ENCODE measurements at regions not wholly inside any gene's neighbourhood (a gene's known extent, or its start where the extent isn't known, plus 50 kb on each side); places are given as distances from the start of the nearest gene placed in this dataset.
A peak's percentile ranks its signal among the peaks of the same experiment; 100 is the strongest.

DNA sequence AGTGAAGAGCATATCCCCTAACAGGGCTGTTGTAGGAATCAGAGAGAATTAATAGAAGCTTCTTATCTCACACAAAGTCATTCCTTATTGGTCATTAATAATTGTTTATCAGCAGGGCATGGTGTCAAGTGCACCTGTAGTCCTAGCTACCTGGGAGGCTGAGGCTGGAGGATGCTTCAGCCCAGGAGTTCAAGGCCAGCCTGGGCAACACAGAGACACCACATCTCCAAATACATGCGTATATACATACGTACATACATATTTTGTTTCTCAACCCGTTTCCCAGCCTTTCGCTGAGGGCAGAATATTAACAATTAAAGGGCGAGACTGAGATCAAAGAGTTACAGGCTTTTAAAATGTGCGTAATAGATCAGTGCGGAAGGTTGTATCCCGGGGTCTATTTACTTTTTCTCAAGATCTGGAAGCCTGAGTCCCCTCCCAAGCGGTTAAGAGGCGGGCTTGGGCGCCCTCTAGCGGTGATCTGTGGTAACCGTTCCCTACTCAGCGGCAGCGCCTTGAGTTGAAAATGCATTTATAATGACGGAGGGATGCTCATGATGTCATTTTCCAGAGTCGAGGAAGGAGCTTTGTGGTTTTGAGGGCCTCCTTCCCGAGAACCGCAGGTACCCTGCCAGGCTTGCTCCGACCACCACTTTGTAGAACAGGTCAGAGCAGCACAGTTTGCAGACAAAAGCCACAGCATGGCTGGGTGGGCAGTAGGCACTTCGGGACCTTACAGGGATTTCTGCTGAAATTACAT lies 169.6 kb upstream of the GPR12 start:
- peak; percentile 83 to 84 for DNase-seq

DNA sequence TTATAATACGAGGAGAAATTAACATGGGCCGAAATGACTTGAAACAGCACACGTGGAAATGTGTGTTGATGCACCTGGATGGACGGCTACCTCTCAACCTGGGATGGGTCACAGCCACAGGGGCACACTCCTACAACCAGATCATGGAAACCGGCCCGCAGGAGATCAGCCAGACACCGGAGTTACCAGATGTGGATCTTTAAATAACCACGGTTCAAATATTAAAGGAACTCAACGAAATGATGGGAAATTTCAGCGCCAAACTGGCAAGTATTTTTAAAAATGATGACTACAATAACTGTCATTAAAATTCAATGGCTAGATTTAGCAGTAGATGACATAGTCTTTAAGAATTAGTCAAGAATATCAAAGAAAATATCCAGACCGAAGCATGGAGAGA lies 166.9 kb upstream of the GPR12 start:
- no peak for DNase-seq

DNA sequence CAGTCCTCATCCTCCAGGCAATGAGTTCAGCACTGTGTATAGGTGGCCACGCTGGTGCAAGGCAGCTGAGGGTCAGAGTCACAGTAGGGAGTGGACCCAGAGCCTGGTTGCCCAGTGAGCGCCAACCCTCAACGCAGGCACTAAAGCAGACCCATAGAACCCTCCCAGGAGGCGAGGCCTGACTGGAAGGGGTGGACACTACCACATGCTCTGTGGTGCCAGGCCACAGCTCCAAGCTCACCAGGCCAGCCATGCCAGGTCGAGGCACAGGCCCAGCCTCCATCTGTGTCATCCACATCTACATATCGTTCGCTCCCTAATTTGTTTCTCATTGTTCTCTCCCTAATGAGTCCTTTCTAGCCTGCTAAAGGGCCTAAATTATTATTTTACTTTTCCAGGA lies 165.8 kb upstream of the GPR12 start:
- no peak for DNase-seq

DNA sequence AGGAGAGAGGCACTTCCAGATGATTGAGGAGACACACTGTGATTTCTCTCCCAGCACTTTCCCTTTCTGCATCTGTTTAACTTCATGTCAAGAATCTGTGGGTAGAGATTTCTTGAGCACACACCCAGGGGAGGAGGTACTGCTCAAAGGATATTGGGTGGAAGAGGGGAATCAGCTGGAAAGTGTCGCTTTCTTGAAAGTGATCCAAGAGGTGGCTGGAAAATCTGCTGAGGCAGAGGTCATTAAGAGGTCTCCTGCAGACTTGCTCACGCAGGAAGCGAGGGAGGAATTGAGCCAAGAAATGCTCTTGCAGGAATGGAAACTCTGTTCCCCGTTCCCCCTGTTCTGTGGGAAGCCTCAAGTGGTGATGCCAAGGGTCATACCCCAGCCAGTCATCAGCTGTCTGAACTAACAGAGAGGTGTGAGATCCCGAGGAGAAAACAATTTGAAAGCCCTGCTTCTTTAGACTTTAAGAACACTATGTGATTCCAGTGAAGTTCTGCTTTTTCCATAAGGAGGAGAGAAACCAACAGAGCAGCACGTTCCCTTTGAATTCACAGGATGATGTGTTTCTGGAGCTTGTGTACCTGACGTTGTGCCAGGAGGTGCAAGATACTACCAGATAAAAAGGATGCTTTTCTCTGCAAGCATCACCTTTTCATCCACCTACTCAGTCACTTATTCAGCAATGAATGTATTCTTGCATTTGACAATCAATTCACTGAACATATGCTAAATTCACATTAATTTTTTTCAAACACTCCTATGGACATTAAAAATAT lies 163.4 kb upstream of the GPR12 start:
- DNase-seq = no peak

DNA sequence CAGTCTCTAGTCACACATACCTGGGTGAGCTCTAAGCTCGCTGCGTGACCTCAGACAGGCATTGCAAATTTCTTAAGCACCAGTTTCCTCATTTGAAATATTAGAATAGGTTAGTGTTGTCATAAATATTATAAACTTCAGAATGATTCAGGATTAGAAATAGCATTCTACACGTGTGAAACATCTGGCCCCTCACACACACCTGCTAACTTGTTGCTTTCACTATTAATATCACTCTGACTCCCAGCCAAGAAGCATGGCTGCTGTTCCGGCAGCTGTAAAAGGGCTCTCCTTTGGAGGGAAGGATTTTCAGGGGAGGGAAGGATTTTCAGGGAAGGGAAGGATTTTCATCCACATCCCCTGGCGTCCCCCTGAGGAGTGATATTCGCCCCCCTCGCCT lies 161.3 kb upstream of the GPR12 start:
- no peak for DNase-seq

DNA sequence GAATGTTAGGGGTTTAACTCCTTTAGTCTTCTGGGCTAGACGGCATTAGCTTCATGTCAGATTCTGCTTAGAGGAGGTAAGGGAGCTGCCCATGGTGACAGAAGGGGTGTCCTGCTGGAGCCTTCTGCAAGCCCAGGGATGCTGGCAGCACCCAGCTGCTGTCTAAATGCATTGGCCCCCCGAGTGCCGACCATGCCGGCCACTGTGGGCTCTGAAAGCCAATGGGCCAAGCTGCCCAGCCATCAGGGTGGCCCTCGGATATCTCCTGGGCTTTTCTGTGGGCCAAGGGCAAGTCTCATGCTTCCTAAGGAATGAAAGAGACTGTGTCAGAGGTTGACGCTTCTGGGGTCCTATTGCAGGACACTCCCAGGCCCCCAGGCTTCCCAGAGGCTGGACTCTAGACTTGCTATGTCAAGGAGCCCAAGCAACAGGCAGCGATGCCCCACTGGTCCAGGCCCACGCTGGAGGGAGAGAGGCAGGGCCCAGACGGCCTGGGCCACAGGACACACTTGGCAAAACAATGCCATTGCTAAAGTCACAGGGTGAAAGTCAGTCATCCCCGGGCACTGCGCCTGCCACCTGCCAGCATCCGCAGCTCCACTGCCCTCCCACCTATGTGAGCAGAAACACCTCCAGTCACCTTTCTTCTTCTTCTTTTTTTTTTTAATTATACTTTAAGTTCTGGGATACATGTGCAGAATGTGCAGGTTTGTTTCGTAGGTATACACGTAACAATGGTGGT lies 160.2 kb upstream of the GPR12 start:
- DNase-seq = no peak

DNA sequence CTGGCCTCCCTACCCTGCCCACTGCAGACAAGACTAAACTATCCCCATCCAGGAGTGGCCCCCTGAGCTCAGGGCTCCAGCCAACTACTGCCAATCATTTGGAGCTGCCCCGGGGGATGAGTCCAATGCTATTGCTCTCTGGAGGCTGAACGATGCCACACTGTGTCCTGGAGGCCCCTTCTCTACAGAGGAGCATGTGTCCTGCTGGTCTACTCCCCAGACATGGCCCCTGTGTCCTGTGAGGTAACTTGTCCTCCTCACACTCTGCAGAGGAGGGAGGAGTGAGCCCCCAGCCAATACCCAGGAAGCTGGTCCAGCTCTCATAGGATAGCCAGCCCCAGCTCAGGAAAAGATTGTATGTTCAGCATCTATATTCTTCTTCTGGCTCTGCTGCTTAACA lies 159.1 kb upstream of the GPR12 start:
- no peak for DNase-seq

DNA sequence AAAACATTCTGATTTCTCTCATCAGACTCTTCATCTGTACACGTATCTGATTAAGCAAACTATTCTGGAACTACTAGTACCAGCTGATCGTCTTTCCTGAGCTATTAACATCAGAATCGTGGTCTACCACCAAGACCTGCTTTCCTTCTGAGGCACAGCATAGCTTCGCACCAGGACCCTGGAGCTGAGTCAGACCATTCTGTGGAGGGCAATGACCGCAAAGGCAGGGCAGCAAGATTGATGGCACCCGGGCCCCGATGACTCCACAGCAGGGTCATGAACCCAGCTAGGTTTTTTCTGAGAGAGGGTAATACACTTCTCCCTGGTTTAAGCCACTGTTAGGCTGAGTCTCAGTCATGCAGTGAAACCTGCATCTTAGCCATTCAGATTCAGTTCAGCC lies 158.7 kb upstream of the GPR12 start:
- no peak for DNase-seq

DNA sequence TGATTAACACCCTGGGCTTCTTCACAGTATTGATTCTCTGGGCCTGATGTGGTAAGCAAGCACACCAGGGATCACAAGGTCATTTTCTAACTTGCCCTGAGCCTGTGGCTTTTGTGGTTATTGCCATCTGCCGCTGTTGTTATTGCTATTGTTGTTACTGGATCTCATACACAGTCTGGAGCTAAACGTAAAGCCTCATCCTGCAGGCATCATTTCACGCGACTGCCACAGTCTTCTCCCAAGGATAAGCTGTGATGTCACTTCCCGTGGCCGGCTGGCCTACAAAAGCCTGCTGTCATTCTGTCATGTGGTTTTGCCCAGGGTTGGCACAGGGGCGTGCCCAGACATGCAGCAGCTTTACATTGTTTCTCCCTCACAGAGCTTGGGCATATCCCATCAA lies 154.0 kb upstream of the GPR12 start:
- DNase-seq = peak in 1 of 2 experiments; percentile 19

DNA sequence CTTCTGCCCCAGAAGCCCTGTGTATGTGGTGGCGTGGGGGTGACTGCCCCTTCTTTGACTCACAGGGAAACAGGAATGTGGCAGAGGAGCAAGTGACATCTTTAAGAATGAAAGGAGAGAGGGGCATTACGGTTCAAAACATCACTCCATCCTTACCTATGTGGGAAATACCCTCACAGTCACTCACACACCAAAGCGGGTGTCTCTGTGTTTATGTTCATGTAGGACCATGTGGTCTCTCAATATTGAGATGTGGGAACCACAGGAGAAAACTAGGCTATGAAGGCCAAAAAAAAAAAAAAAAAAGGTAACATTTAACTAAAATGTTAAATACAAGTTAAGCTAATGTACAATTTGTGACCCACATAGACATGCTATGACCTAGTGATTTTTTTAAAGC lies 153.6 kb upstream of the GPR12 start:
- no peak for DNase-seq

DNA sequence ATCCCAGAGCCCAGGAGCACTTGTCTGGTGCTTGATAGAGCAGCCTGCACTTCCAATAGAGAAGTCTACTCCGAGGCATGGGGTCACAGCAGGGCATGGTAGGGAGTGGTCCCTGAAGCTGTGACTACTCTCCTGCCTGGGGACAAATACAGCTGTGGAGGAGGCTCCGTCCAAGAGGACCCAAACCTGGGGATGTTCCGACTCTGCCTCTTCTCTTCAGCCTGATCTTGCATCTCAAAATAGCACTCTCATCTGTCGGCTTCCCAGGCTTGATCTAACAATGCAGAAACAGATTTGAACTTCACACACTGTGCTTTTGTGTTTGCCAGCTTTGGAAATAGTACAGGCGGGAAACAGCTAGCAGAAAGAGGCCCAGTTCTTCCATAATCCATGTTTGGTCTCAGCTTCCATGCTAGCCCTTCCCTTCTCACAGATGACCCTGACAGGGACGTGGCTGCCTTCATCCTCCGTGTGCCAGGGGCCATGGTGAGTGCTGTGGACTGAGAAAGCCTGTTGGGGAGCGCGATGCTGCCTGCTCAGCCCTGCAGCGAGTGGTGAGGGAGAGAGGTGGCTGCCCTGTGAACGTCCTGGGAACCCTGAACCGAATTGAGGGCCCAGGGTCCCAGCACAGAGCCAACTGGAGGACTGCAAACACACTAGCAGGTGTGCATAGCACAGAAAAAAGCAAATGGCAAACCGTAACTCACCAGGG lies 150.3 kb upstream of the GPR12 start:
- DNase-seq = no peak

DNA sequence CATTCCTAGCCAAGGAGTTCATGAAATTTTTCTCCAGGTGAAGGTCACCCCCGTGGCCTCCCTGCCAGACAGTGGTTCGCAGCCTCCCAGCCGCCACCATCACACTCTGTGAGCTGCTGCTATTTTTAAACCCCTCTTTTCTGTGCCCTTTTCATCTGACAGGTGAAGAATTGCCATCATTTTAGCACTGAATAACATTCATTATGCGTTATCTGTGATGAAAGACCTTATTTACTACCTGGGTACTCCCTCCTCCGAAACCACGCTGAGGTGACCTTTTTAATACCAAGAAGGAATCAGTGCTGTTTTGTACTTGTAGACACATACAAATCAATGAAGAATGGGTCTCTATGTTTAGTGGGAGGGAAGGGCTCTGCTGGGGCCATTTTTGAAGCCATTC lies 148.9 kb upstream of the GPR12 start:
- no peak for DNase-seq

DNA sequence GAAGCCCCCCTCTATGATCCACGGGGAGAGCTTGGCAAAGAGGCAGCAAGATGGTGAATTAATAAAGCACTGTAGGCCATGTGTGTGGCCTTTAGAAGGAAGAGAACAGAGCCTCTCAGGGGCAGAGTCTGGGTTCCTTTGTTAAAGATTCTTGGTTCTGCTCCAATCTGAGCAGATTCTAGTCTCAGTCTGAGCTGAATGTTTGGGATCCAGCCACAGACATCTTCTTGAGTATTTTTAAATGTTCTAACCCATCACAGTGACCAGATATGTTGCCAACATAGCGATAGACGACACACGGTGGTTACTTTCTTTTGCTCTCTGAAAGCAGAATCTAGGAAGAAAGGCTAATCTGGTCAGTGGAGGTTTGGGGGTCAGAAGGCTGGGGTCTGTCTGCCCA lies 147.5 kb upstream of the GPR12 start:
- no peak for DNase-seq

DNA sequence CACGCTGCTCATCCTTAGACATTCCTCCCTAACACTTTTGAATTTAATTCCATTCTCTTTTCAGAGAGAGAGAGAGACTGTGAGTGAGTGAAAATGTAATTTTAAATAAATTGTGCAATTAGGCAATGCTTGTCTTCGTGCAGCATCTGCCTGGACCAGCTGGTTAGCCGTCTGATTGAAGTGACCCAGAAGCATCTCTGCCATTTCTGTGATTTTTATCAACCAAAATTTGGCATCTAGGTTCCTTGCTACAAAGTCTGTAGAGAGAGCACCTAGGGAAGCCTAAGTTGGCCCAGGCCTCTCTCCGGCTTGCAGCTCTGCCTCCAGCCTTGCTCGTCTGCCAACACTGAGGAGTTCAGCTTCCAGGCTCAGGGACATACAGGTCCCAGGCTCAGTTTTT lies 138.6 kb upstream of the GPR12 start:
- no peak for DNase-seq

DNA sequence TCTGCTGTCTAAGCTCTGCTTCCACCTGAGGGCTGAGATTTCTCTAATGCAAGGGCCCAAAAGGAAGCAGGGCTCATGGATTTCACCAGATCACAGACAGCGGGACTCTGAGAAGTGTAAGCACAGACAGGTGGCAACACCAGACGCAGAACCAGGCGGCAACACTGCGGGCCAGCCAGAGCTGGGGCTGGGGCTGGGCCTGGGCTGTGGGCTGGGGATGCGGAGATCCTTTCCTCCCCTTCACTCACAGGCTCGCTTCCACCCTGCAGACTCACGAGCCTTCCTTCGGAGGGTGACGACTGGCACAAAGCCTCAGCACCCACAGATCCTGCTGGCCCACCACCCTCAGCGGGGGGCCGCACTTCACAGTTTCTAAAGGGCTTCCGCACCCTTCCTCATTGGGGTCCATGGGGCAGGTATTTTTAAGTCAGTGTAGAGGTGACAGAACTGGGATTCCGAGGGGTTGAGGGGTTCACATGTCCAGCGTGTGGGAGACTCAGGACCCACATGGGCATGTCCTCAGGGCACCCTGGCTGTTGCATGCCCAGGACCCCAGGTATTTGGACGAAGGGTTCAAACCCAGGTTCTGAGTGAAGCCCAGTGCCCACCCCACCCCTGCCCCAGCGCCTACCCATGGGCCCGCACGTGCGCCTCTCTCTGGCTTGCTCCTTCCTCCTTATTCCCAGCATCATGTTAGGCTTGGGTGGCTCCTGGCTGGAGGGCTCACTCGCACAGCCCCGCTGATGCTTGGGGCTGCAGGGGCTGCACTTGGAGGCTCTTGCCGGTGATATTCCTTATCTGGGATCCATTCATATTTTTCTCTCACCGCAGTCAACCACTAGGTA lies 137.3 kb upstream of the GPR12 start:
- DNase-seq = no peak

DNA sequence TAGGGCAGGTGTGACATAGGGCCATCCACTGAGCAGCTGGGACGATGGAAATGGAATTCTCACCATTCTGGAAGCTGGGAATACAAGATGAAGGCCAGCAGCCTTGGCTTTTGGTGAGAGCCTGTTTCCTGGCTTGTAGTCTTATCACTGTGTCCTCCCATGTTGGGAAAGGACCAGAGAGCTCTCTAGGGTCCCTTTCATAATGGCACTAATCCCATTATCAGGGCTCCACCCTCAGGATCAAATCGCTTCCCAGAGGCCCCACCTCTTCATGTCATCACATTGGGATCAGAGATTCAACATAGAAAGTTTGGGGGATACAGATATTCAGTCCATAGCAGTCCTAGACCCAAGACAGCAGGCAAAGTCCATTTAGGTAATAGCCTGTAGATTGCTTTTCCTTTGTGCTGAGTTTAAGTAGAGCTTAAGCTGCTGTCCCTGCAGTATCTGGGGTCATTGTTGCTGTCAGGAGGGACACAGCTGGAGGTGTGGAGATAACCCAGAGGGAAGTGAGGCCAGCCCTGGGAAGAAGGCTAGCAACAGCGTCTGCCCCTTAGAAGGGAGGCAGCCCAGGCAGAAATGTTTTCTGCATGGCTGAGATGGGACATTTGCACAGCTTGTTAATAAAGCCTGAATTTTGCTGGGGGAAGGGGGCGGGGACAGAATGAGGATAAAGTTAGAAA lies 136.5 kb upstream of the GPR12 start:
- DNase-seq = no peak

DNA sequence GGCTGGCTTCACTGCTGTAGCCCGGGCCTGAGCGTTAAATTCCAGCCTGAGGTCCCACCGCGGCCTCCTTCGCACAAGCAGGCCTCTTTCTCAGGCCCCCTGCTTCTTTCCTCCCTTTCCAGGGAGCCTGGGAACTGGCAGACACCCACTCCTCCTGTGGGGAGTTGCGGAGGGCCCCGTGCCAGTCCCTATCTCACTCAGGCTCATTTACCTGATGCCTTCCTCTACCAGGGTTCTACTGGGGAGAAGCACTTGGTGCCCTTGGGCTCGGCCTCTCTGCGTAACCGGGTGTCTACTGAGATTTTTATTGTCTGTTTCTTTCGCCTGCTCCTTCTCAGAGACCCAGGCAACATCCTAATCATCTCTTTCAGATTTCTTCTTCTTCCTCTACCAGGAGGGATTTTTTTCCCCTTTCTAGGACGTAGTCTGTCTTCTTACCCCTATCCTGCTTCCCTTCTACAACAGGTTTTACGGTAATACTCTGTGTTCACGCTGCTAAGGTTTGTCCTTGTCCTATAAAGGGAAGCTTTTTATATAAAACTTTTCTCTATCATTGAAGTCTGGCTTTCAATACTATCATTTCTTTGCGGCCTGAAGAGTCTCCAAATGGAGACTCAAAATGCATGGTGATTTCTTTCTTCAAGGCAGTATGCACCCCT lies 135.4 kb upstream of the GPR12 start:
- DNase-seq = no peak

DNA sequence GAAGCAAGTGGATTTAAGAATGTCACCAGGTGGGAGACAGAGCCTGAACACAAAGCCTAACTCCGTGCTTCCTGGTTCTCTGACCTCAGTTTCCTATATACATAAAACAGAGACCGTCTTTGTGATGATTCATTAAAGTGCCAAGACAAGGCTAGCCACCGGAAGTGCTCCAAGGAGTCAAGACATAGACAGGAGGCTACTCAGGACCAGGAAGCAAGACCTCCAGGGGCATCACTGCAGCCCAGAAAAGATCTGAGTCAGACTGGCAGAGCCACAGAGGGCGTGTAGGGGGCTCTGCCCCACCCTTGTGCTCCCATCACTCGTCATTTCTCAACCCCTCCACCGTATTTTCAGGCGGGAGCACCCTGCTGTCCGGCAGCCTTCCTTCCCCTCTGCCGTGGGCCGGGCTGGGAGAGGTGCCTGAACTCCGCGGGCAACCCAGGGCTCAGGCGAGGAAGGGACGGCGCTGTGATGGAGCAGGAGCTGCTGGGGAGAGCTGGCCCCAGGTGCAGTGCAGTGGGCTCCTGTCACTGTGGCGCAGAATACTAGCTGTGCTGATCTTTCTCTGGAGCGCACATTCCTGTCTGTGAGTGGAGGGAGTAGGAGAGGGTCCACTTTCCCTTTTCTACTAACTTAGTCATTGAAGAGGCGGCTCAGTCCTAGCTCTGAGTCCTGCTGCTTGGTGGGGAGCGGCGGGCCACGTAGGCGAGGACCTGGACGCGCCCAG lies 134.7 kb upstream of the GPR12 start:
- DNase-seq = no peak

DNA sequence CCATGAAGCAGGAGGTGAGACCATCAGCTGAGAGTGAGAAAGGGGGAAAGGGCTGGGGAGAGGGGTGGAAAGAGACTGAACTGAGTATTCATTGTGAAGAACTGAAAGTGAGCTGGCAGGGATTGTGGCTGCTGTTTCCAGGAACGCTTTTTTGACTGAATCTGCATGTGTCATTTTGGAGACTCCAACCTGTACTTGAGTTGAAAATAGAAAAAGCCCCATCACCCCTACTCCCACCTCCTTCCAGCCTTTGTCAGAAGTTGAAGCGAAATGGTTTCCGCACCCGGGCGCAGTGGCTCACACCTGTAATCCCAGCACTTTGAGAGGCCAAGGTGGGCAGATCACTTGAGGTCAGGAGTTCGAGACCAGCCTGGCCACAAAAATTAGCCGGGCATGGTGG lies 128.0 kb upstream of the GPR12 start:
- no peak for DNase-seq

DNA sequence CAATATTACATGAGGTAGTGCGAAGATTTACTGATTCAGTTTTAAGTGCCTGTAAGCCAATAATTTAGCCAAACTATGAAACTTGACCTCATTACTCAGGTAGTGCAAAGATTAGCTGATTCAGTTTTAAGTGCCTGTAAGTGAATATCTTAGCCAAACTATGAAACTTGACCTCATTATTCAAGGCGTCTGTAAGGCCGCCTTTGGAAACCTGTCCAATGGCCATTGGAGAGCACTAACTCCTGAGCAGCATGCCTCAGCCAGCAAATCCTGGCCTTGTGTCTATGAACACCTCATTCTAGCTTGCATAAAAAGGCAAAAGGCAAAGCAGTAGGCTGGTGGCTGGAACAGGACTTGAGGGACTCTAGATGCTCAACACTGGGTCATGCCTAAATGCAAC lies 127.0 kb upstream of the GPR12 start:
- DNase-seq = no peak
